GM12872 (cell line): ENCODE measurements at regions not wholly inside any gene's neighbourhood (a gene's known extent, or its start where the extent isn't known, plus 50 kb on each side); places are given as distances from the start of the nearest gene placed in this dataset.

Experiments used
- CTCF ChIP-seq: IDR thresholded peaks from 3 replicates; pipeline ENCODE4 v1.5.1; 2011; ENCODE audit warnings: low read depth, mild to moderate bottlenecking, low read length, moderate library complexity; ENCODE audit not compliant: insufficient read depth

- TF ChIP-seq CTCF, result no peak
These were observed 299.5 kb downstream of the DSC3 start for GRCh38 chr18:30743033-30743432.

- TF ChIP-seq CTCF, result no peak
These were observed 311.6 kb downstream of the DSC3 start for GRCh38 chr18:30730915-30731314.

GRCh38 chr18:30727849-30728248, 314.7 kb downstream of the DSC3 start:
- TF ChIP-seq CTCF, result no peak

GRCh38 chr18:30713299-30713698, 329.2 kb downstream of the DSC3 start:
- TF ChIP-seq CTCF, result no peak

GRCh38 chr18:30712383-30712782, 330.2 kb downstream of the DSC3 start:
- TF ChIP-seq CTCF, result no peak

GRCh38 chr18:30709595-30709994, 332.9 kb downstream of the DSC3 start:
- no peak for TF ChIP-seq CTCF

- TF ChIP-seq CTCF, result no peak
These were observed 336.6 kb downstream of the DSC3 start for GRCh38 chr18:30705943-30706342.

GRCh38 chr18:30698571-30698970, 344.0 kb downstream of the DSC3 start:
- no peak for TF ChIP-seq CTCF
